Esophagus squamous epithelium (tissue), 5 donors: ENCODE measurements at regions not wholly inside any gene's neighbourhood (a gene's known extent, or its start where the extent isn't known, plus 50 kb on each side); places are given as distances from the start of the nearest gene placed in this dataset.

Experiments used
- DNase-seq: peaks from one replicate; lab custom pipeline; 2025; lab: John Stamatoyannopoulos, UW
- H3K27ac ChIP-seq, 4 donors: fragments of 200-600 bp; sonication (generic); one replicate each; pipeline ENCODE4 v1.5.1; 2016 to 2019; ENCODE audit warnings: mild to moderate bottlenecking in 1 of 4
- H3K27me3 ChIP-seq, 4 donors: fragments of 200-600 bp; sonication (generic); 1 replicate in 3 of 4; 2 replicates in 1 of 4; pipeline versions ENCODE4 v1.5.1 to v1.6.0; 2017 to 2021; ENCODE audit warnings: antibody characterized with exemption in 1 of 4
- H3K36me3 ChIP-seq, 3 donors: fragments of 200-600 bp; sonication (generic); one replicate each; pipeline ENCODE4 v1.5.1; 2016 to 2019
- H3K4me1 ChIP-seq, 3 donors: fragments of 200-600 bp; sonication (generic); one replicate each; pipeline ENCODE4 v1.5.1; 2017 to 2019
- H3K4me3 ChIP-seq, 4 donors: fragments of 200-600 bp; sonication (generic); 1 replicate in 3 of 4; 2 replicates in 1 of 4; pipeline ENCODE4 v1.5.1; 2016 to 2019; ENCODE audit warnings: mild to moderate bottlenecking in 2 of 4, moderate library complexity in 1 of 4
- H3K9me3 ChIP-seq, 3 donors: fragments of 200-600 bp; sonication (generic); one replicate each; pipeline ENCODE4 v1.5.1; 2016 to 2019
- CTCF ChIP-seq, 6 experiments: fragments of 450-650 bp in 4 of 6; fragments of 200-600 bp in 2 of 6; sonication (generic) in 2 of 6; IDR thresholded peaks; one replicate each; pipeline ENCODE4 v1.5.1; 2016 to 2019; ENCODE audit warnings: antibody characterized with exemption in 6 of 6, mild to moderate bottlenecking in 4 of 6, moderate library complexity in 4 of 6
- POLR2A ChIP-seq, 4 donors: fragments of 450-650 bp; IDR thresholded peaks; one replicate each; pipeline ENCODE4 v1.6.1; 2017; ENCODE audit warnings: antibody characterized with exemption in 4 of 4, mild to moderate bottlenecking in 4 of 4, moderate library complexity in 3 of 4
- WGBS, 2 donors: methylation state at CpG; one replicate each; pipeline ENCODE4 v1.1.5; 2018; 5-methylcytosine and 5-hydroxymethylcytosine counted together
- intact Hi-C: fragments of 100-400 bp; cut with DNase I; formaldehyde crosslinking; loops from one replicate; pipeline ENCODE4 v1.15.0; 2022
- donor health status: DM: yes; HTN: yes; CAD: no.

DNA sequence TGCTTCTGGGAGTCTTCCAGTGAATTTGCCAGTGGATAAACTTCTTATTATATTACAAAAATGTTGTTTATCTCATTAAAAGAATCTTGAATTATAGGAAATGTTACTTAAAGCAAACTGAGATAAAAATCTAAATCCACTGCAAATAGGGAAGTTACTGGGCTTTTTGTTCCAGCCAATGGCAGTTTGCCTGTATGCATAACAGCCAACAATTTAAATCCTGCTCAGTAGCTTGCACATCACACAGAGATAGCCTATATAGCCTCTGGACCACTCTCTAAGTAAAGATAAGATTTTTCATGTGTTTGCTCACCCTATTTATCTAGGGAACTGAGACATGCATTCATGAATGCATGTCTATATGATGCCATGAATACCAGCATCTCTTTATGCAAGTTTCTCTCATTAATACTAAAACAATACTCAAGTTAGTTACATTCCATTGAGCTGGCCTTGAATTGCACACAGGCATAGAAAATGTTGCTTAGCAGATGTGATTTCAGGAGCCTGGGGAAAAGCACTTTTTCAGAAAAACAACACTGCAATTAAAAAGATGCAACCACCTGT, 92.1 kb upstream of the GPR149 start:
- Histone ChIP-seq H3K36me3 (no peaks in the 10 kb centered on the region), H3K9me3 (no peaks in the 10 kb centered on the region), H3K4me1 (no peaks in the 10 kb centered on the region), H3K4me3 (no peak overlapping the region), H3K27ac (no peak overlapping the region), H3K27me3 (no peaks in the 10 kb centered on the region)
- intact Hi-C loops: no loop called here
- TF ChIP-seq CTCF (IDR thresholded peaks at IDR 0.05): no peak
- TF ChIP-seq POLR2A (IDR thresholded peaks at IDR 0.05): no peak
- DNase-seq: no peak

DNA sequence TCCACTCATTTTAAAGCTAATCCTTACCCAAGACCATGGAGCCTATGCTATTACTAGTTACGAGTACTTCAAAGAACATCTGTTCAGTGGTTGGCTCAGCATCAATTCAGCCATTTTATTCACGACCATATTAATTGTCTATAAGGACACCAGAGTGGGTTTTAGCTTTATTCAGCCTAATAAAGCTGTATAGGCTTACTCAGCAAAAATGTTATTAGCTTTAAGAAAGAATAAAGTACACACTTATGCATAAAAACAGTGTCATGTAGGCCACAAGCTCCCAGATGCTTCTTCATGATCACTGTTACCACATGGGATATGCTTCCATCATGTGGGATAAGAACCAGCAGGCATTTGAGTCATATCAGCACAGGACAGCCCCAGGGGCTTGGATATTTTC, 87.4 kb upstream of the GPR149 start:
- Histone ChIP-seq H3K27me3 (no peaks in the 10 kb centered on the region), H3K4me1 (no peaks in the 10 kb centered on the region), H3K4me3 (no peak overlapping the region), H3K36me3 (no peaks in the 10 kb centered on the region), H3K27ac (no peak overlapping the region), H3K9me3 (no peaks in the 10 kb centered on the region)
- DNase-seq: no peak
- TF ChIP-seq CTCF (IDR thresholded peaks at IDR 0.05) (no peak), POLR2A (IDR thresholded peaks at IDR 0.05) (no peak)
- intact Hi-C loops: no loop called here
- 50 to 55% methylated on average over 2 of the region's 2 CpGs for WGBS, 2 donors

DNA sequence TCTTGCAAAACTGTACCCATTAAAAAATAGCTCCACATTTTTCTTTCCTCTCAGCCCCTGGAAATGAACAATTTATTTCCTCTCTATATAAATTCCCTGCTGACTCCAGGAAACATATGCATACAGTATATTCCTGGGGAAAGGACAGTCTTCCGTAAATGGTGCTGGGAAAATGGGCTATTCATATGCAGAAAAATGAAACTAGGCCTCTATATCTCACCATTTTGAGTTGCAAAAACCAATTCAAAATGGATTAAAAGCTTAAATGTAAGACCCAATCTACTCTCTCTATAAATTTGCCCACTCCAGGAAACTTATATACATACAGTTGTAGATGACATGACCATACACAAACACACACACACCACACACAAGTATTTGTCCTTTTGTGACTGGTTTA, 85.9 kb upstream of the GPR149 start:
- no peaks in the 10 kb centered on the region for H3K27me3 ChIP-seq
- H3K36me3 ChIP-seq: no peaks in the 10 kb centered on the region
- intact Hi-C loops: no loop called here
- H3K4me3 ChIP-seq: no peak overlapping the region
- H3K4me1 ChIP-seq: no peaks in the 10 kb centered on the region
- no peak overlapping the region for H3K27ac ChIP-seq
- 75 to 89% methylated on average over 1 of the region's 1 CpG for WGBS, 2 donors
- H3K9me3 ChIP-seq: no peaks in the 10 kb centered on the region
- TF ChIP-seq CTCF (IDR thresholded peaks at IDR 0.05): no peak
- TF ChIP-seq POLR2A (IDR thresholded peaks at IDR 0.05): no peak
- no peak for DNase-seq

- Histone ChIP-seq H3K36me3 (no peaks in the 10 kb centered on the region), H3K4me3 (no peak overlapping the region), H3K27me3 (no peaks in the 10 kb centered on the region), H3K9me3 (no peaks in the 10 kb centered on the region), H3K27ac (no peak overlapping the region), H3K4me1 (no peaks in the 10 kb centered on the region)
- 47 to 64% methylated on average over 2 of the region's 2 CpGs for WGBS, 2 donors
- intact Hi-C loops: no loop called here
- TF ChIP-seq CTCF (IDR thresholded peaks at IDR 0.05) (no peak), POLR2A (IDR thresholded peaks at IDR 0.05) (no peak)
- DNase-seq: no peak
These were observed 80.8 kb upstream of the GPR149 start for GRCh38 chr3:154510780-154511179.

GRCh38 chr3:154507727-154508126, 77.7 kb upstream of the GPR149 start:
- no peak overlapping the region for H3K4me3 ChIP-seq
- DNase-seq: no peak
- no peaks in the 10 kb centered on the region for H3K9me3 ChIP-seq
- TF ChIP-seq POLR2A (IDR thresholded peaks at IDR 0.05): no peak
- no peak for TF ChIP-seq CTCF (IDR thresholded peaks at IDR 0.05)
- H3K36me3 ChIP-seq: no peaks in the 10 kb centered on the region
- 76 to 79% methylated on average over 2 of the region's 2 CpGs for WGBS, 2 donors
- no peaks in the 10 kb centered on the region for H3K4me1 ChIP-seq
- H3K27me3 ChIP-seq: no peaks in the 10 kb centered on the region
- intact Hi-C loops: no loop called here
- H3K27ac ChIP-seq: no peak overlapping the region
